HG03442 (cell line): ENCODE measurements at regions not wholly inside any gene's neighbourhood (a gene's known extent, or its start where the extent isn't known, plus 50 kb on each side); places are given as distances from the start of the nearest gene placed in this dataset.
"Not testable (repeated sequence)": the region's sequence is repeated elsewhere in the genome, so short reads cannot be mapped to it uniquely, and the experiment has no call there.

Experiments used
- ATAC-seq: cut with Tn5 transposase; IDR thresholded peaks from one replicate; pipeline ENCODE4 v1.9.1; 2021; ENCODE audit warnings: mild to moderate bottlenecking, moderate library complexity; ENCODE audit not compliant: unreplicated experiment

GRCh38 chr1:238944028-238944427, 442.3 kb upstream of the CHRM3 start:
- no peak for ATAC-seq

DNA sequence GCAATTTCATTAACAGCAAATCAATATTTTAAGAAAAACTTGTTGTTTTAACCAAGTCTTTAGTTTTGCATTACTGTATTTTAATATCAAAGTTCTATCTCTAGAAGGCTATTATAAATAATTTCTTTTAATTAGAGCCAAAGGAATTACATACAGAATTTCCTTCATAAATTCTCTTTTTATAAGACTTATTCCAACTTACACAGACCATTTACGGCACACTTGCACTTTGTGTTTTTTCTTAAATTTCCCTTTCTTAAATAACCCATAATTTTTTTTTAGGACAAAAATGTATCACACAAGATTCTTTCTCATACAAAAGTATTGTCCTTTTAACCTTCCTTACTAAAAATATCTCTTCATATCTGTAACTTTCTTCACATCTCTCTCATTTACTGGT, 458.5 kb upstream of the CHRM3 start:
- no peak for ATAC-seq

DNA sequence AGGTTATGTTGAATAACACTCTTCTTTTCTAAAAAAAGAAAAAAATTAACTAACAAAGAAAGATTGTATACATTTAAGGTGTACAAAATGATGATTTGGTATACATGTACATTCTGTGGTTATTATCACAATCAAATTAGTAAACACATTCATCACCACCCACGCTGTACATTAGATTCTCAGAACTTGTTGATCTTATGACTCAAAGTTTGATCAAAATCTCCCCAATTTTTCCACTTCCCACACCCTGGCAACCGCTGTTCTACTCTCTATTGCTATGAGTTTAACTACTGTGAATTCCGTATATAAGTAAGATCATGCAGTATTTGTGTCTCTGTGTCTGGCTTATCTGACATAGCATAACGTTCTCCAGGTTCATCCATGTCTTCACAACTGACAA, 469.5 kb upstream of the CHRM3 start:
- no peak for ATAC-seq

GRCh38 chr1:238914346-238914745, 472.0 kb upstream of the CHRM3 start:
- ATAC-seq, result no peak

DNA sequence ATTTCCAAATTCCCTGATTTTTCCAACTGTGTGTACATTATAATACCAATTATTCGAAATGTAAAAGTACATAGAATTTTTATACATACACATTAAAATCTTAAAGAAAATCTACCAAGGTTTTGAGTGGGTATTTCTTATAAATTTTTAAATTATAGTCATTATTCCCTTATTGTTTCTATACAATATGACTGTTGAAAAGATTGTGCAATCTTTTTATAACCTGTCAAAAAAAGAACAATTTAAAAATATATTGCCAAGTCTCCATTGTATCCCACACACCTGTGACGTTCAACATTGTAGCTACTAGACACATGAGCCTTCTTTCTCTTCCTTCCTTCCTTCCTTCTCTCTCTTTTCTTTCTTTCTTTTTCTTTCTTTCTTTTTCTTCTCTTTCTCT, 473.2 kb upstream of the CHRM3 start:
- ATAC-seq, result no peak

DNA sequence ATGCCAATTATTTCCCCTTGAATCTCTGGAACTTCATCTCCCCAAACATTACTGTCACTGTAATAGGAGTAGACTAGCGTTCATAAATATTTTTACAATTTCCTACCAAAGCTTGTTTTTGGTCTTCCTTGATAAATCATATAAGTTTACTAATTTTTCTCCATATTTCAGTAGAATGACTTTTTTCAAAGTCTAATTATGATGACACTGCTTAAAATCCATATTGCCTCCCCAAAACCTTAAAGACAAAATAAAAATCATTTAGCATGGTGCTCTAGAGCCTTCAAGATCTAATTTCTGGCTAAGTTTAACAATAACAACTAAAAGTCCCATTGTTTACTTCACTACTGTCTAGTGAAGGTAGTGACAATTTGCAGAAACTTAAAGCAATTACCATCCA, 474.2 kb upstream of the CHRM3 start:
- ATAC-seq, result no peak

DNA sequence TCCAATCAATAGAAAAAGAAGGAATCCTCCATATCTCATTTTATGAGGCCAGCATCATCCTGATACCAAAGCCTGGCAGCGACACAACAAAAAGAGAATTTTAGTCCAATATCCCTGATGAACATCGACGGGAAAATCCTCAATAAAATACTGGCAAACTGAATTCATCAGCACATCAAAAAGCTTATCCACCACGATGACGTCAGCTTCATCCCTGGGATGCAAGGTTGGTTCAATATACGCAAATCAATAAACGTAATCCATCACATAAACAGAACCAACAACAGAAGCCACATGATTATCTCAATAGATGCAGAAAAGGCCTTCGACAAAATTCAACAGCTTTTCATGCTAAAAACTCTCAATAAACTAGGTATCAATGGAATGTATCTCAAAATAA, 483.6 kb upstream of the CHRM3 start:
- not testable (repeated sequence) for ATAC-seq

DNA sequence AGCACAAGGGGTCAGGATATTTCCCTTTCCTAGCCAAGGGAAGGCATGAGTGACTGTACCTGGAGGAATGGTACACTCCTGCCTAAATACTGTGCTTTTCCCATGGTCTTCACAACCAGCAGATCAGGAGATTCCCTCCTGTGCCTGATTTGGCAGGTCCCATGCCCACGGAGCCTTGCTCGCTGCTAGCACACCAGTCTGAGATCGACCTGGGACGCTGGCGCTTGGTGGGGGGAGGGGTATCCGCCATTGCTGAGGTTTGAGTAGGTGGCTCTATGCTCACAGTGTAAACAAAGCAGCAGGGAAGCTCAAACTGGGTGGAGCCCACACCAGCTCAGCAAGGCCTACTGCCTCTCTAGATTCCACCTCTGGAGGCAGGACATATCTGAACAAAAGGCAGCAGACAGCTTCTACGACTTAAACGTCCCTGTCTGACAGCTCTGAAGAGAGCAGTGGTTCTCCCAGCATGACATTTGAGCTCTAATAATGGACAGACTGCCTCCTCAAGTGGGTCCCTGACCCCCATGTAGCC, 486.0 kb upstream of the CHRM3 start:
- no peak for ATAC-seq

DNA sequence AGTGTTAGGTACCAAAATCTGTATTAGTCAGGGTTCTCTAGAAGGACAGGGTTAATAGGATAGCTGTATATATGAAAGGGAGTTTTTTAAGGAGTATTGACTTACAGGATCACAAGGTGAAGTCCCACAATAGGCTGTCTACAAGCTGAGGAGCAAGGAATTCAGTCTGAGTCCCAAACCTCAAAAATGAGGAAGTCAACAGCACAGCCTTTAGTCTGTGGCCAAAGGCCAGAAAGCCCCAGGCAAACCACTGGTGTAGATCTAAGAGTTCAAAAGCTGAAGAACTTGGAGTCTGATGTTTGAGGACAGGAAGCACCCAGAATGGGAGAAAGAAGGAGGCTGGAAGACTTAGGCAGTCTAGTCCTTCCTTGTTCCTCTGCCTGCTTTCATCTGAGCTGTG, 487.5 kb upstream of the CHRM3 start:
- no peak for ATAC-seq

GRCh38 chr1:238895911-238896310, 490.5 kb upstream of the CHRM3 start:
- no peak for ATAC-seq

- ATAC-seq, result no peak
These were observed 493.8 kb upstream of the CHRM3 start for GRCh38 chr1:238892612-238893011.

DNA sequence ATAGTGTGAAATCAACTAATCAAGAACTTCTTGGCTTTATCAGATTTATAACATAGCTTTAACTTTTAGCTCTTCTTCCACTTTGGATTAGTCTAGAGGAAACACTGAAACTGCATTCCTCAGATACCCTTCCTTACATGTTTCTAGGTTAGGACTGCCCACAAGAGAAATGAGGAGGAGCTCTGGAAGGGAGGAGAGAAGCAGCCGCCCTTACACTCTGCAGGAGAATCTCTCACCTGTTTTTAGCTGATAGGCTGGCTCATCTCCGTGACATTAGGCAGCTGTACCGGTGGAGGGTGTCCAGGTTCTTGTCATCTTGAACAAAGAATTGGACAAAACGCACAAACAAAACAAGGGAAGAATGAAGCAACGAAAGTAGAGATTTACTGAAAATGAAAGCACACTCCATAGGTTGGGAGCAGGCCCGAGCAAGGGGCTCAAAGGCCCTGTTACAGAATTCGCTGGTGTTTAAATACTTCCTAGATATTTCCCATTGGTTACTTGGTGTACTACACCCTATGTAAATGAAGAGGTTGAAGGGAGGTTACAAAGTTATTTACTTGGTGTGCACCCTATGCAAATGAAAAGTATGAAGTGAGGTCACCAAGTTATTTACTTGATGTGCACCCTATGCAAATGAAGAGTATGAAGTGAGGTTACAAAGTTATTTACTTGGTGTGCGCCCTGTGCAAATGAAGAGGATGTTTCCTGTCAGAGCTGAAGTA, 524.9 kb upstream of the CHRM3 start:
- no peak for ATAC-seq

DNA sequence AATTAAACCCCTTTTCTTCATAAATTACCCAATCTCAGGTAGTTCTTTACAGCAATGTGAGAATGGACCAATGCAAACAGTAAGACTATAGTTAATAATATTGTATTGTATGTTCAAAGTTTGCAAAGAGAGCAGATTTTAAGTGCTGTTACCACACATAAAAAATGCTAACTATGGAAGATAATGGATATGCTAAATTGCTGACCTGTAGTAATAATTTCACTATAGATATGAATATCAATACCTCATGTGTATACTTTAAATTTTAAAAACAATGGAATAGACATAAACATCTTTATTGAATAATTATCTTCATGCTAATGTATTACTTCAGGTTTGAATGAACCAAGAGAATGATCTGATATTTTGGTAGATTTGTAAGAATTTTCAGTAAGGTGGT, 552.4 kb upstream of the CHRM3 start:
- no peak for ATAC-seq

DNA sequence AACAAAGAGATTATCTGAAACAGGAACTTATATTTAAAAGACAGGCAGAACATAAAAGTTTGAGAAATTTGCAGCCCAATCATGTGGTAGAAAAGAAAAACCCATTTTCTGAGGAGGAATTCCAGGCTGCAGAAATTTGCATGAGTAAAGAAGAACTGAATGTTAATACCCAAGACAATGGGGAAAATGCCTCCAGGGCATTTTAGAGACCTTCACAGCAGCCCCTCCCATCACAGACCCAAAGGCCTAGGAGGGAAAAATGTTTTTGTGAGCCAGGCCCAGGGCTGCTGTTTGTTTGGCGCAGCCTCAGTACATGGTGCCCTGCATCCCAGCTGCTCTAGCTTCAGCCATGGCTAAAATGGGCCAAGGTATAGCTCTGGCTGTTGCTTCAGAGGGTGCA, 554.3 kb upstream of the CHRM3 start:
- no peak for ATAC-seq

- ATAC-seq, result no peak
These were observed 556.2 kb upstream of the CHRM3 start for GRCh38 chr1:238830036-238830611.

DNA sequence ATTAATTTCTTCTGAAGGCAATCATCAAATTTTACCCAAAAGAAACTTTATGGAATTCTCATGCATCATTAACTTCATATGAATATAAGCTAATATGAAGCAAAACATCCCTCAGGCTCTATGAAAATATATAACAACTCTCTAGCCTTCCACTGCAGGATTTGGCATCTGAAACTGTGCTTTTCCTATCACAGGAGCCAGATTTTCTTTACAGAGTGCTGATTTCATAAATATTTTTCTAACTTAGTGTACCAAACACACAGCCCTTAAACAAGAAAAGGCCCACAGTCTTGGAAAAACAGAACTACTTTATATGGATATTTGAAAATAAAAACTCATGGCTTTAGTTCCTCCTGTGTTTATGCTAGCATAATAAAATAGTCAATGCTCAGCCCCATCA, 559.5 kb upstream of the CHRM3 start:
- ATAC-seq, result no peak

GRCh38 chr1:238823416-238823815, 563.0 kb upstream of the CHRM3 start:
- ATAC-seq, result no peak

- ATAC-seq, result no peak
These were observed 575.0 kb upstream of the CHRM3 start for GRCh38 chr1:238811211-238811879.

DNA sequence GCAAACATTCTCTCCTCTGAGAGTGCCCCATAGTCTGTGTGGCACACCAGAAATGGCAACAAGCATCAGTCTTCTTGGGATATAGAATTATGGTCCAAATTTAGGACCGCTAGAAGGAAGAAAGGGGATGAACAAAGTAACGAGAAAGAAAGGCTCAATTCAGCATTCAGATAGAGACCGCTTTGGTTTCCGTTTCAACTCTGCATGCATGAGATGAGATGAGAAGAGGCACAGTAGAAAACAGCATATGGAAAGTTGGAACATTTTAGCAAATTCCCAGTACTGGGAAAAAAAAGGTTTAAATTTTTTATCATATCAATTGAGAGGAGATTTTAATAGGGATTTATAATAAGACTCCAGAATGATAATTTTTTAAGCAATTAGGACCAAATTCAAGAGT, 595.5 kb upstream of the CHRM3 start:
- ATAC-seq, result no peak

GRCh38 chr1:238789916-238790667, 596.3 kb upstream of the CHRM3 start:
- ATAC-seq, result no peak

- no peak for ATAC-seq
These were observed 598.9 kb upstream of the CHRM3 start for GRCh38 chr1:238787471-238787870.
